ENCODE measurements at regions not wholly inside any gene's neighbourhood (a gene's known extent, or its start where the extent isn't known, plus 50 kb on each side); places are given as distances from the start of the nearest gene placed in this dataset.

GRCh38 chr5:126233256-126233655 lies 190.0 kb upstream of the GRAMD2B start:
- H3K4me1 ChIP-seq, result no peaks in the 10 kb centered on the region
- intact Hi-C loops (cut with DNase I), result no loop called here
- TF ChIP-seq CTCF (IDR thresholded peaks at IDR 0.05) (no peak), POLR2A (IDR thresholded peaks at IDR 0.05) (no peak)
- no peaks in the 10 kb centered on the region for H3K27me3 ChIP-seq
- DNase-seq, result no peak
- H3K27ac ChIP-seq, result no peak overlapping the region
- no peaks in the 10 kb centered on the region for H3K9me3 ChIP-seq
- WGBS, 2 donors, result 91 to 92% methylated on average over 5 of the region's 5 CpGs
- H3K36me3 ChIP-seq, result no peaks in the 10 kb centered on the region
- H3K4me3 ChIP-seq (replicated peaks in 1 of 3), result no peak overlapping the region

GRCh38 chr5:126234563-126235195 lies 188.5 kb upstream of the GRAMD2B start:
- intact Hi-C loops (cut with DNase I), result no loop called here
- H3K27me3 ChIP-seq, result no peaks in the 10 kb centered on the region
- 43% methylated on average over 7 of the region's 7 CpGs for WGBS, 2 donors
- no peaks in the 10 kb centered on the region for H3K9me3 ChIP-seq
- H3K4me3 ChIP-seq (replicated peaks in 1 of 3), result no peak overlapping the region
- peak in 1 of 6 experiments; percentile 43 for TF ChIP-seq CTCF (IDR thresholded peaks at IDR 0.05)
- TF ChIP-seq POLR2A (IDR thresholded peaks at IDR 0.05), result no peak
- DNase-seq, result no peak
- H3K4me1 ChIP-seq, result no peaks in the 10 kb centered on the region
- no peak overlapping the region for H3K27ac ChIP-seq
- H3K36me3 ChIP-seq, result no peaks in the 10 kb centered on the region

- no peaks in the 10 kb centered on the region for H3K4me1 ChIP-seq
- no peaks in the 10 kb centered on the region for H3K9me3 ChIP-seq
- no peak overlapping the region for H3K27ac ChIP-seq
- no peak for DNase-seq
- no peaks in the 10 kb centered on the region for H3K36me3 ChIP-seq
- TF ChIP-seq CTCF (IDR thresholded peaks at IDR 0.05) (no peak), POLR2A (IDR thresholded peaks at IDR 0.05) (no peak)
- intact Hi-C loops (cut with DNase I), result no loop called here
- no peaks in the 10 kb centered on the region for H3K27me3 ChIP-seq
- no peak overlapping the region for H3K4me3 ChIP-seq (replicated peaks in 1 of 3)
- WGBS, 2 donors, result 91 to 92% methylated on average over 7 of the region's 7 CpGs
These were observed 187.6 kb upstream of the GRAMD2B start for GRCh38 chr5:126235628-126236027.

GRCh38 chr5:126236994-126237393 lies 186.2 kb upstream of the GRAMD2B start:
- TF ChIP-seq CTCF (IDR thresholded peaks at IDR 0.05) (no peak), POLR2A (IDR thresholded peaks at IDR 0.05) (no peak)
- Histone ChIP-seq H3K27me3 (no peaks in the 10 kb centered on the region), H3K9me3 (no peaks in the 10 kb centered on the region), H3K36me3 (no peaks in the 10 kb centered on the region), H3K27ac (no peak overlapping the region), H3K4me1 (no peaks in the 10 kb centered on the region), H3K4me3 (replicated peaks in 1 of 3) (no peak overlapping the region)
- 89 to 92% methylated on average over 2 of the region's 2 CpGs for WGBS, 2 donors
- DNase-seq, result no peak
- intact Hi-C loops (cut with DNase I), result no loop called here

GRCh38 chr5:126248611-126249010 lies 174.6 kb upstream of the GRAMD2B start:
- no peak for DNase-seq
- no peaks in the 10 kb centered on the region for H3K27me3 ChIP-seq
- TF ChIP-seq CTCF (IDR thresholded peaks at IDR 0.05), result no peak
- H3K9me3 ChIP-seq, result no peaks in the 10 kb centered on the region
- no peaks in the 10 kb centered on the region for H3K36me3 ChIP-seq
- intact Hi-C loops (cut with DNase I), result no loop called here
- H3K27ac ChIP-seq, result no peak overlapping the region
- 81 to 83% methylated on average over 1 of the region's 1 CpG for WGBS, 2 donors
- H3K4me1 ChIP-seq, result no peaks in the 10 kb centered on the region
- H3K4me3 ChIP-seq (replicated peaks in 1 of 3), result no peak overlapping the region
